GM21360 (cell line): ENCODE measurements at regions not wholly inside any gene's neighbourhood (a gene's known extent, or its start where the extent isn't known, plus 50 kb on each side); places are given as distances from the start of the nearest gene placed in this dataset.
"Not testable (repeated sequence)": the region's sequence is repeated elsewhere in the genome, so short reads cannot be mapped to it uniquely, and the experiment has no call there.

Source experiments
- ATAC-seq: cut with Tn5 transposase; IDR thresholded peaks from one replicate; pipeline ENCODE4 v1.9.1; 2021; ENCODE audit warnings: mild to moderate bottlenecking, moderate library complexity; ENCODE audit not compliant: unreplicated experiment

DNA sequence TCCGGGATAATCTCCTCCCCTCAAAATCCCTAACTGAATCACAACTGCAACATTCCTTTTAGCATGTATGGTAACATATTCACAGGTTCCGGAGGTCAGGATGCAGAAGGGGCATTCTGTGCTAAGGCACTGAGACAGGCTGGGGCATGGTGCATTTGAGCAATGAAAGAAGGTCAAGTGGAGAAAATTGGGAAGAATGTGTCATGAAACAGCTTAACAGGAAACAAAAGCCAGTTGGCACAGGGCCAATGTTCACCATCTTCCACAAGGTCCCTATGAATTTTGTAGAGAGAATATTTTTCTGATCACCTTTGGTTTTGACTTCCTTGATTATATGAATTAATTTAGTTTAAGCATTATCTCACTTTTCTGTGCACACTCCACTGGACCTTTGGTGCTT, 587.7 kb upstream of the NR2F2 start:
- no peak for ATAC-seq

DNA sequence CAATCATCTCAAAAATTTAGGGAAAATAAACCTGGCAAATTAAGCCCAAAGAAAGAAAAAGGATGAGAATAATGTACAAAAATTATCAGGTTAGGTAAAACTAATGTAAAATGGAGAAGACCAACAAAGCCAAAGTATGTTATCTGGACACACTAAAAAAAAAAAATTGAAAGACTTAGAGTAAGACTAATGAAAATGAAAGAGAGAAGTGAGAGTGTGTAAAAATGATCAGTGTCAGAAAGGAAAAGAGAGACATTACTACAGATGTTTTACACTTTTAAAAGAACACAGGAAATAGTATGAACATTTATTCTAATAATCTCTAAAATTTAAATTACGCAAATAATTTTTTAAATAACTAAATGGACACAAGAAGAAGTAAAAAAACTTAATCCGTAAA, 573.3 kb upstream of the NR2F2 start:
- ATAC-seq = peak; percentile 74

DNA sequence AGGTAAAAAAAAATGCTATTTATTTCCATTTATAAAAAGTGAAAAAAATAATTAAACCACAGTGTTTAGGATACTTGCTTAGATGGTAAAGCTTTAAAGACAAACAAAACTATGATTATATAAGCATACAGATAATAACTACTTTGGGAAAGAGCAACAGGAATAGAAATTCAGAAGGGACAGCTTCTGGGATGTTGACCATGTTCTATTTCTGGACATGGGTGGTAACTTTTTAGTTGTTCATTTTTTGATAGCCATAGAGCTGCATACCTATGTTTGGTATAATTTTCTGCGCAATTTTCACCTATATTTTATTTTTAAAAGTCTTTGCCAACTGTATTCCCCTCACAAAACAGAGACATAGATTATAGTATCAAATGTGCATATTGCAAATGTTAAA, 572.0 kb upstream of the NR2F2 start:
- no peak for ATAC-seq

DNA sequence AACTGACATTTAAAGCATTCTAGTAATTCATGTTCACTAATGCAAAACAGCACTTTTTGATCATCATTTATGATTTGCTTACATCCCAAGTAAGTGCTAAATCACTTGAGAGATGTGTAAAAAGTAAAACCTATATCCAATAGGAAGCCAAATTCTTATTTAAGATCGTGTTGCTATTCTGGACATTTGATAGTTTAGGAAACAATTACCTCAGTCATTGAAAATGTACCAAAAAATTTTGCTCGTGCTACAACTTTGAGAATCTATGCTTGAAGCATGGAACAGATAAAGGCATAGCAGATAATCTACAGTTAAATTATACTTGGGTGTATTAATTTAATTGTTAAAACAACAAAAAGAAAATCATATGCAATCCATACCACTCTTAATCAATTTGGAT, 571.6 kb upstream of the NR2F2 start:
- ATAC-seq = no peak

DNA sequence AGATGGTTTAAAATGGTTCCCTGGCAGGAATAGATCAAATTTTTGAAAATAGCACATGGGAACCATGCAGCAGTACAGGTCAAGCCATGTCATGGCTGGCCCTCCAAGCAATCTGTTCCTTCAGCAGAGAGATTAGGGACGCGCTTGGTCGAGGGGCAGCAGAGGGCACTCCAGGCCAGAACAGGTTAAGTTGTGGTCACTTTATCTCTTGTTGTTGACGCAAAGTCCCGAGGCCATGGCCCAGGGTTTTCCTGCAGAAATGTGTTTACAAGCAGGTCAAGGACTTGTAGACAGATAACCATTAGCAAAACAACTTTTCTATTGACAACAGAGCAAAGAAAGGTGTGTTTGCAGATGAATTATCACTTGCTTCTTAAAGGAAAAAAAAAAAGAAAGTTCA, 570.0 kb upstream of the NR2F2 start:
- ATAC-seq = no peak

DNA sequence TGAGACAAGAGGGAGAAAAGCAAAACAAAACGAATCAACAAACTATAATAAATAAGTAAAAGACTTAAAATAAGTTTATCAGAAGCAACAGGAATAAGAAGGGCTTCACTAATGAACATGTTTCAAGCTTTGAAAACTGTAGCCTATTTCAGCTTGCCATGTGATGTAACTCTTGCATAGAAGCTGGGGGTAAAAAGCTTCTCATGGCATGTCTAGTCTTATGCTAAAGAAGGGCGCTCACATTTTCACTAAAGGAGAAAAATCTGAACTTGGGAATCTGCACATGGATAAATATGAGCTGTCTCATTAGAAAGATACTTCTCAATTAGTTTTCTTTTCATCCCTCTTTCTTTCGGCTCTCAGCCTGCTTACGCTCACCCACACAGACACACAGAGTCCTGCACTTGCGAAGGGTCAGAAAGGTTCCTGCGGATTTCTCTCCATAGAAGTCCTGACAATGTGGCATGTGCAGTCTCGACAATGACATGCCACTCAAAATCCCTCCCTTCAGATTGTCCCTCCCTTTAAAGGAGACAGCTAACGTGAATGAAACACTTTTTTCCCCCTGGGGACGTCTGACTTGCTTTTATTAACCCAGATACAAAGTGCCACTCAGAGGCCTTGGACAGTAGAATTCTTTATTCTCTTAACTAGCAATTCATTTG, 568.9 kb upstream of the NR2F2 start:
- no peak for ATAC-seq

DNA sequence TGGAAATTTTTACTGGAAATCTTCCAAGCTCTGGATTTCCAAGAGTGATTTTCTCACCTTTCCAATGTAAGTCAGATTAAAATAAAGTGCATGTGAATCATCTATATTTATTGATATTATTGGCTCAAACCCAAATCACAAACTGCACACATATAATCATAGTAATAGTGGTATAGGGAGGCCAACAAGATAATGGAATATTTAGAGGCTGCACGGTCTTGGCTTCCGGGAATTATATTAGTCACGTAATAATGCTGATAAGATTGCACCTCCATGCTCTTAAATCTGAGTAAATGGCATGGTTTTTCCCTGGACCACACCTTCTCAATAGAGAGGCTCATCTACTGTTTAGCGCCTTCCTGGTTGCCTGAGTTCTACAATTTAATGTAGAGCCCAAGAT, 567.1 kb upstream of the NR2F2 start:
- no peak for ATAC-seq

DNA sequence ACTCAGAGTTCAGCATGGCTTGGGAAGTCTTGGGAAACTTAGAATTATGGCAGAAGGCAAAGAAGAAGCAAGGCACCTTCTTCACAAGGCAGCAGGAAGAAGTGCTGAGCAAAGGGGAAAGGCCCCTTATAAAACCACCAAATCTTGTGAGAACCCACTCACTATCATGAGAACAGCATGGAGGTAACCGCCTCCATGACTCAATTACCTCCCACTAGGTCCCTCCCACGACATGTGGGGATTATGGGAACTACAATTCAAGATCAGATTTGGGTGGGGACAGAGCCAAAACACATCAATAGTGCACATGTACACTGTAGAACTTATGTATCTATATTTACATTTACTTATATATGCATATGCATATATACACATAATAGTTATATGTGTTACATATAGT, 565.3 kb upstream of the NR2F2 start:
- ATAC-seq = no peak

DNA sequence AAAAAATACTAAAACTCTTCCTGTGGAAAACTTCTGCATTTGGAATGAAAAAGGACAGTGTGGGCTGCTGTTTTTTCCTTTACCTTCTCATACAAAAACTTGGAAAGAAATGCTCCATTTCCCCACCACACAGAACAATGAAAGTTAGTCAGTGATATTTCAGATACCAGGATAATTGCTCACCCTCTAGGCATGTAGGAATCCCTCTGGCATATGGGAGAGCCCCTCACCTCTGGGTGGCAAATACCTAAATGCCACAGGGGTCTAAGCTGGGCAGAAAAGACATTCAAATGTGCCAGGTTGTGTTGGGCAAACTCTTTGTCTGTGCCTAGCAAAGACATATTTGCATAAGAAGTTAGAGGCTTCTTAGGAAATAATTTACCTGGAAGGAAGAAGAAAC, 560.3 kb upstream of the NR2F2 start:
- no peak for ATAC-seq

DNA sequence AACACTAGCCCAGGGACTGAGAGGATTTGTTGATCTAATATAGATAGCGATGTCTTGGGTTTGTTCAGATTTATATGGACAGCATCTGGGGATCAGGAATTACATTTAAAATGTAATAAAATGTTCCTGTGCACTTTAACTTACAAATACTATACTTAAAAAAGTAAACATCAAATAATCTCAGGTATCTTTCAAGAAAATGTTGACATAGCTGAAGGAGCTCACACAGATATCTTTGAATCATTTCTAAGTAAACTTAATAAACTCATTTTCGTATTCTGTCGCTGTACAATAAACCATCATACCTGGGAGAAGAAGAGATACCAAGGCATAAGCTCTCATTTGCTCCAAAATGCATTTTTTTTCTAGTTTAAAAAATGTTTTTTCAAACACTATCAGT, 557.5 kb upstream of the NR2F2 start:
- no peak for ATAC-seq

DNA sequence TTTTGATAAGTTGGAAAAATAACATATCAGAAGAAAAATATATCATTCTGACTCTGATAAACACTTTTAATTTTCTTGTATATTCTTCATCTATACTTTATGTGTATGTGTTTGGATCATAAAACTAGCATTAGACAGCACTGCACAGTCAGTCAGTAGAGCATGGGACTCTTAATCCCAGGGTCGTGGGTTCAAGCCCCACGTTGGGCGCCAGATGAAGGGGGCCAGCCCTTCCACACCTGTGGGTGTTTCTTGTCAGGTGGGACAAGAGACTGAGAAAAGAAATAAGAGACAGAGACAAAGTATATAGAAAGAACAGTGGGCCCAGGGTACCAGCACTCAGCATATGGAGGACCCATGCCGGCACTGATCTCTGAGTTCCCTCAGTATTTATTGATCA, 546.0 kb upstream of the NR2F2 start:
- ATAC-seq = no peak

DNA sequence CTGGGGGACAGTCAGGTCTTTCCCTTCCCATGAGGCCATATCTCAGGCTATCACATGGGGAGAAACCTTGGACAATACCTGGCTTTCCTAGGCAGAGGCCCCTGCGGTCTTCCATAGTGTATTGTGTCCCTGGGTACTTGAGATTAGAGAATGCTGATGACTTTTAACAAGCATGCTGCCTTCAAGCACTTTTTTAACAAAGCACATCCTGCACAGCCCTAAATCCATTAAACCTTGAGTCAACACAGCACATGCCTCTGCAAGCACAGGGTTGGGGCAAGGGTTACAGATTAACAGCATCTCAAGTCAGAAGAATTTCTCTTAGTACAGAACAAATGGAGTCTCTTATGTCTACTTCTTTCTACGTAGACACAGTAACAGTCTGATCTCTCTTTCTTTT, 545.2 kb upstream of the NR2F2 start:
- ATAC-seq = not testable (repeated sequence)

DNA sequence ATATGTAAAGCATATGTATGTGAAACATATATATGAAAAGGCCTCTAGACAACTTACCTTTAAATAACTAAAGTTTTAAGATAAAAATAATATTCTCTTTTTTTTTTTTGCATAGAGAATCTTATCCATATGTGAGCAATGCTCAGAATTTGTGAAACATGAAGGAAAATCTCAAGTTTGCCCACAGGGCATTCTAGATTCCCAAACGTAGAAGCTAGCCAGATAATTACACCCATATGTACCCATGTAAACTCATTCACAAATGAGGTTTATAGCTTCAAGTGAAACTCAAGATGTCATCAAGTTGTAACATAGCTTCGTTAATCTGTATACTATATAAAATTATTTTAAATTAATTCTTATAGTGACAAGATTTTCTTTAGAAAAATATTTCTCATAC, 537.3 kb upstream of the NR2F2 start:
- ATAC-seq = no peak

DNA sequence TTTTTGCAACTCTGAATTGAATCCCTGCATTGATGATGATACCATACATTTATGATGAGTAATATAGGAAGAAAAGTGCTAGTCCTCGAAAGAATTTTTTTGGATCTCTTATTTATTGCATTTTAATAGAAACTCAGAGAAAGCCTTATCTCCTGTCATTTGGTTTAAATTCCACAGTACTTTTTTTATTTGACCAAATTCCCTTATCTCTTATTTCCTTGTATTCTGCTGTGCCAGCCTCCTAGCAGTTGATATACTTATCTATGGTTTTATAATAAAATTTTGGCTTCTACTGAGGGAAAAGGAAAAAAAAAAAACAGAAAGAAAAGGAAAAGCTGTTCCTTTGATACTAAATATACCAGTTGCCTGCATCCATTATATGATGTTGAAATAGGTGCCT, 535.1 kb upstream of the NR2F2 start:
- ATAC-seq = no peak

DNA sequence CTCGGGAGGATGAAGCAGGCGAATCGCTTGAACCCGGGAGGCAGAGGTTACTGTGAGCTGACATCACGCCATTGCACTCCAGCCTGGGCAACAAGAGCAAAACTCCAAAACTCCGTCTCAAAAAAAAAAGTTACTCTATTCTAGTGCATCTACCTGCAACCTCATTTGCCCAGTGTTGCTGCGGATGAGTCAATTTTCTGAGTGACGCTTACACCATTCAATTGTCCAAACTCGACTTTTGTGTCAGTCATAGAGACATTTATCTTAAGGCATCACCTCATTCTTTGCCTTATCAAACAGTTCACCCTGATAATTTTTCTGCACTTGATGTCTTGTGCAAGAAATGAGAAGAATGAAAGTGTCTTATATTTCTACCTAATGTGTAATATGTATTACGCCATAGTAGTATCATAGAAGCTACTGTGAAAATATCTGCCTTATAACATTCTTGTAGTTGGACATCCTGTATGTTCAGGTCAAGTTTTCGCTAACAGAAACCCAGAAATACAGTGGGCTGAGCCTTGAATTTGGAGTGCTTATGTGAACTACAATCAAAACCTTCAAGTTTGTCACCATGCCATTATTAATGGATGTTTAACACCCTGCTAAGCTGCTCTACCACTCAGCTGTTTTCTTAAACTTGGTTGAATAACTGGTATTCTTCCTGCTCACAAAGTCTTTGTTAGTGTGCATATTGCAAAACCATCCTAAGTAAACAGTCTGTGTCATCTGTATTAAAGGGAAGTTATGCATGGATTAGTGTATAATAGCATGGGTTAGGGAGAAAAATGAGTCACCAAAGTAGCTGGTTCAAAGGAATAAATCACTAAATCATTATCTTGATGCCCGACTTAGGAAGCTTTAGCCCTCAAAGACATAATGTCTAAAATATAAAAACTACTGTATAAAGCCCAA, 531.0 kb upstream of the NR2F2 start:
- no peak for ATAC-seq

DNA sequence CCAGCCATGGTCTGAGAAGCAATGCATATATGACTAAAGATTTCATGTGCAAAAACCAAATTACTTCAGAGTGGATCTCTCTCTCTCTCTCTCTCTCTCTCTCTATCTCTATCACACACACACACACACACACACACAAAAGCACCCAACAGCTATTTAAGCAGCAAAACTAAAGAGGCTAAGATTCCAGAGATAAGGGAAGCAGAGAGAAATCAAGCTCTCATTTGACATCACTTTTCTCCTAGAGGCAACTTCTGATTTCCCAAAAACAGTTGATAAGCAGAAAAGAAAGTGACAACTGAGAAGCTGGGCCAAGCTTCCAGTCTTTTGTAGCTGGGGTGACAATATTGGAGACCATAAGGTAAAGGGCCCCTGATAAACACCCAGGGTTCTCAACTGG, 526.0 kb upstream of the NR2F2 start:
- no peak for ATAC-seq

DNA sequence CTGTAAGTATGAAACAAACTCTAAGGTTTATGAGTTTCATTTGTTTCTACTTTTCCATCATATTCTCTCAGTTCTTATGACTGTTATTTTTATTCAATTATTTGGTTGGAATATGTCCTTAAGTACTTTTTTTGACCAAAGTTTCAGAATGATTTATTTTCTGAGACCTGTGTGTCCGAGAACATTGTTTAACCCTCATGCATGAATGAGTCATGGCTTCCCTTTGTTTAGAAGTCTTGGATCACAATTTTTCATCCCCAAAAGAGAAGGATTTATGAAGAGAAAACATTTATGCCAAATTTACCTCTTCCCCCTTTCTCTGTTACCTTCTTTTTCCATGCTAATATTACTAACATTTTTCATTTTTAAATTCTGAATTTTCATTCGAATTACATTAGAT, 518.0 kb upstream of the NR2F2 start:
- ATAC-seq = no peak

DNA sequence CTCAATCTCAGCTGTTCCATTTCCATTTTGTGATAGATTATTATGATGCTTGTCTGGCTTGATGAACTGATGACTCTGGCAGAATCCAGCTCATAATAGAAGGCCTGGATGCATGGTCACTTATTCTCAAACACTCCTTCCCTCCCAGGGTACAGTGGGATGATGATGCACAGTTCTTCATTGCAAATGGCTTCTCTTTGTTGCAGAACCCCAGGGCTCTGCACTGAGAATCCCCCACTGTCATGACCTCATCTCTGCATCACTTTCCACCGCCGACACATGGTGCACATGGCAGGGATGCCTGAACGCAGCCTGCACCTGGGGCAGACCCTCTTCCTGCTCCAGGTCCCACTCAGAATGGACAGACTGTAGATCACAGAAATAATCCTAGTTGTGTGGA, 515.6 kb upstream of the NR2F2 start:
- no peak for ATAC-seq

DNA sequence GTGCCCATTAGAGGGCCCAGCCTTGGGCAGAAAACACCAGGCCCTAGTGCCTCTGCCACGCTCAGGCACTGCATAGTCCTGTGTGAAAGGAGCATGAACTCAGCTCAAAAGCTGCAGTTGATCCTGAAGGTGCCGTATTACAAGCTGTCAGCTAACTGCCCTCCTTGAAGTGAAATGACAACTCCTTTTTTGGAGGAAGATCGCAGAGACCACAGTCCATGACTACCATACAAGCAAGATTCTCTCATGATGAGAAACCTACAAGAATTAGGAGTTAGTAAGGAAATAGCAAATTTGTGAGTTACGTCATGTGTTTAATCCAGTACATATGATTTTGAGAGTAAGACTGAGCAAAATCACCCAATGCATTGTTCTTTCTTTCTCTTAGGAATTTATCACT, 513.9 kb upstream of the NR2F2 start:
- no peak for ATAC-seq

DNA sequence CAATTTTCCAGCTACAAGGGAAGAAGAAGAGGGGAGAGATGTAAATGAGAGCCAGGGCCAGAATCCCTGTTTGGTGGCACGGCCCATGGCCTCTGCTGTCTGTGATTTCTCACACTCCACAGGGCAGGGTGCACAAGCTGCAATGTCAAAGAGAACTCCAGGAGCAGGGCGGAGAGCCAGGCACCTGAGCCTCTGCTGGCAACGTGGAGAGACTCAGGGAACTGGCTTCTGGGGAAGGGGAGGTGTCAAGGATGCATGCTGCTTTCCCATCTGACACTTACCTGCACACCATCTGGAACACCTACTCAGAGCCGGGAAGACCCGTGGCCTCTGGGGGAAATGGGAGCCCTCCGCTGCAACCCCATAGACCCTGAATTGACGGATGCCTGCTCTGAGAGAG, 507.5 kb upstream of the NR2F2 start:
- no peak for ATAC-seq

DNA sequence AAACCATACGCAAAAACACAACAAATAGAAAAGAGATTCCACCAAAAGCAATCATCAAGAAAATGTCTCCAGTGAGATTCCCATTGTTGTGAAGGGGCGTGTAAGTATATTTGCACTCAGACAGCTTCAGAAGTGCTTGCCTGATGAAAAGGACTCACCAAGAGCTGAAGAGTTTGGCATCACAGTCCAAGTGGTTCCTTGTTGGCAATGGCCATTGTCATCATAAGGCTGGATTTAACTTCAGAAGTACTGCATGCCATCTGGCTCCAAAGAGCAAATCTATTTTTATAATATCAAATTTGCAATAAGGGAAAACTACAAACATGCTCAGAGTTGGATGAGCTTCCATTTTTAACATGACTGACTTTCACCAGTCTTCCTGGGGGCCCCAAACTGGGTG, 505.3 kb upstream of the NR2F2 start:
- ATAC-seq = no peak

DNA sequence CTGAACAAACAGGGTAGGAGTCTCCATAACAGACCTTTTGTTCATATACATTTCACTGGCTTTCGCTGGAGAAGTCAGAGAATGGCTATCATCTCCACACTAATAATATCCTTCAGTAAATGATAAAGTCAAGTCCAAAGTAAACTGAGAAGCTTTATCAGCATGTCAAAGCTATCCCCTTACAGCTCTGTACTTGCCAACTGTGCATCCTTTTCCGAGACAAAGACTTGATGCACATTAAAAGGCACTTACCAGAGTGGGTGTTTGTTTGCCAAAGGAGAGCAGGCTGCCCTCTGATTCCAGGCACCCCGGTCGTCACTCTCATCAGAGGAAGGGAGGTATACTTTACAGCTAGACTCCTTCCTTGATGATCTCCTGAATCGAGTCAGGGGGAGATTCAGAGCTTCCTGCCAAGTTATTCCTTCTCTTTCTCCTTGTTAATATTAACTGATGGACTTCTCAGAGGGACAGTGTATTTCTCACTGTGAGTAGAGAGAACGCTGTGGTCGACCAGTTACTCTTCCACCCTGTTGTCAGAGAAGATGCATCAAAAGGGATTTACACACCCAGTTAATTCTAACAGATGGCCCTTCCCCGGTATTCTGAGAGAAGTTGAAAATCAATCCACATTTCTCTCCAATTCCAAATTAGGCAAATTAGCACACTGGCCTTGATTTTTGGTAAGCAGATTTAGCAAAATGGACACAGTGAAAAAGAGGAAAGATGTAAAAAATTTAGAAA, 504.7 kb upstream of the NR2F2 start:
- ATAC-seq = no peak
